ENCODE measurements at regions not wholly inside any gene's neighbourhood (a gene's known extent, or its start where the extent isn't known, plus 50 kb on each side); places are given as distances from the start of the nearest gene placed in this dataset.

GRCh38 chr5:98997000-98997399 is 68.2 kb upstream of the CHD1 start:
- TF ChIP-seq CTCF (IDR thresholded peaks at IDR 0.05) (no peak), POLR2AphosphoS5 (IDR thresholded peaks at IDR 0.05) (no peak), POLR2A (IDR thresholded peaks at IDR 0.05) (no peak), EP300 (IDR thresholded peaks at IDR 0.05) (no peak)
